T-helper 2 cell (primary cell): ENCODE measurements at regions not wholly inside any gene's neighbourhood (a gene's known extent, or its start where the extent isn't known, plus 50 kb on each side); places are given as distances from the start of the nearest gene placed in this dataset.

Source experiments
- DNase-seq, 5 experiments: peaks; one replicate each; pipeline versions ENCODE4 v3.0.0 to v3.0.0-alpha.2; 2012 to 2022

DNA sequence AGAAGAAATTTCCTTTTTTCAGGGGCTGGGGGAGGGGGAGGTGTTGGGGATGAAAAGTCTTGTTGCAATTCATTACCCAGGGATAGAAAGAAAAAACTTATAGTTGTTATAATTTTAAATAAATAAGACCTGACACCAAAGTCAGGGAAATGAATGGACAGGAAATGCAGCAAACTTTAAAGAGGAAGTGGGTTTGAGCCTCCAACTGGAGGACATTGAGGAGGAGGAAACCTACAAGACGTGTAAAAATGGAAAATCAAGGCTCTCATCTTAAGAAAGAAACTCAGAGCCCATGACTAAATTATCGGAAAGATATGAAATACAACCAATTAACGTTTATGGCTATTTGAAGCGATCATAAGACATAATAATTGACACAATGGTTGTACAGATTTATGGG lies 54.4 kb downstream of the NIBAN1 start:
- DNase-seq, result peak in 1 of 5 experiments; percentile 24

DNA sequence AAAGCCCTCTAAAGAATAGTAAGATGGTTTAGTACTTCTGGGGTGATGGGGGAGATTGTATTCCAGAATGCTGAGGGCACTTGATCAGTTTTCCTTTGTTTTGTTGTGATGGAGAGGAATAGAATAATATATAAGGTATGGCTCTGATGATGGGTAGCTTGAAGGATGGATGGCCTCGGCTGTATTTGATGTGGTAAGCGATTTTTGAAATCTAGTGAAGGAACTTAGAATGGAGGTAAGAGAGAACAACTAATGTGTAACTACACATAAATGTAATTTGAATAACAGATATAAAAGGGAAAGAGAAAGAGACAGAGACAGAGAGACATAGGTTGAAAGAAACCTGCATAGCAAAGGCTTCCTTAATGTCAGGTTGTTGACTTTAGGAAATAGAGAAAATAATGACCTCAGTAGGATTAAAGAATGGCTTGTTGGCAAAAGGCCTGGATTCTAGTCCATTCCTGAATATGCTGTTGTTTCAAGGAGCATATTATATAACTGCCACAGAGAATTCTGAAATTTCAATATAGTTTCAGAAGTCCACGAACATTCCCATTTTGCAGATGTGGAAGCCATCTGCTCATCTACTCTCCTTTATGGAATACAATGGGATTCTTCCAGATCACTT lies 58.7 kb downstream of the NIBAN1 start:
- DNase-seq, result no peak

- no peak for DNase-seq
Measured at GRCh38 chr1:184914149-184914548, 60.2 kb downstream of the NIBAN1 start.

GRCh38 chr1:184912392-184912791 lies 61.9 kb downstream of the NIBAN1 start:
- no peak for DNase-seq

DNA sequence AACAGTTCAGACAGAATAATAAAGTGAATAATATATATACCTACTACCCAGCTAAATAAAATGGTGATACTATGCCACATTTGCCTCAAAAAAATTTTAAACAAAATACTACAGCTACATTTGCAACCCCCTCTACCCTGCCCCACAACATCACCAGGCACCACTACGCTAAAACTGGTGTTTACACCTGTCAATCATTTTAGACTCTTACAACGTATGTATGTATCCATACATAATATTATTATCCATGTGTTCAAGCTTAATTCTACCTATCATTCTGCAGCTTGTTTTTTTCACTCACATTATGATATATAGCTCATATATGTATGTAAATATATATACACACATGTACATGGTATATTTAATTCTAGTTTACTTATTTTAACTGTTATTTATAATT lies 62.5 kb downstream of the NIBAN1 start:
- DNase-seq, result no peak

DNA sequence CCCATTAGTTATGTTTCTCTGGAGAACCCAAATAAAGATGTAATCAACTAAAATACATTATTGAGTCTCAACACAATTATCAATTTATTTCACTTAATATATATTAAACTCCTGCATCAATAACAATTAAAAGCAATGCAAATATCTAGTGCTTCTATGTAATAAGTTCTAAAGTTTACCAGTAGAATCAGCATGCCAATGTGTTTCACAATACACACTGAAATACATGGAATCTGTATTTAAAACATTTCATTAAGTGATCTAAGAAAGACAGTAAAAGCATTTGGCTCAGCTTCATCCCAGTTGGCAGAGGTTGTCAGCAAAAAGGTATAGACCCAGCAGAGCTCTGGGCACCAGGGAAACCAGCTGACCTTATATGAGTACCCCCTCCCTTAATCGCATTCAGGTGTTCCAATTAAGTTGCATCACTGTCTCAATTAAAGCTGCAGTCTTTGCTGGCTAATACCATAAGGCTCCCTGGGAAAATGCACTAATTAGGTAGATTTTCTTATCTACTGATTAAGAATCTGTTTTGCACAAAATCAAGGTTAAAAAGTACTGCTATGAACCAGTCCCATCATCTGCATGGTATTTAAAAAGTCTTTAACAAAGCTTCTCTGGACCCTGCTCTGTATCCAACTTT lies 63.1 kb downstream of the NIBAN1 start:
- DNase-seq, result no peak

DNA sequence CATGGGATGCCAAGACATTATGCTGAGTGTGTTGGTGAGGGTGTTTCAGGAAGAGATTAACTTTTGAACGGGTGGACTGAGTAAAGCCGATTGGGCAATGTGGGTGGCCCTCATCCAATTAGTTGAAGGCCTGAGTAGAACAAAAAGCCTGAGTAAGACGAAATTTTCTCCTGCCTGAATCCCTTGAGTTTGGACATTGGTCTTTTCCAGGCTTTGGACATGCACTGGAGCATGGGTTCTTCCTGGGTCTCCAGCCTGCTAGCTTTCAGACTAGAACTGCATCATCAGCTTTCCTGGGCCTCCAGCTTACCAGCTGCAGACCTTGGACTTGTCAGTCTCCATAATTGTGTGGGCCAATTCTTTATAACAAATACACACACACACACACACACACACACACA lies 63.6 kb downstream of the NIBAN1 start:
- DNase-seq, result no peak

GRCh38 chr1:184910005-184910404 lies 64.3 kb downstream of the NIBAN1 start:
- DNase-seq, result no peak

GRCh38 chr1:184909019-184909418 lies 65.3 kb downstream of the NIBAN1 start:
- no peak for DNase-seq

- DNase-seq, result no peak
Measured at GRCh38 chr1:184908506-184908905, 65.8 kb downstream of the NIBAN1 start.

GRCh38 chr1:184907500-184907899 lies 66.8 kb downstream of the NIBAN1 start:
- no peak for DNase-seq

GRCh38 chr1:184906761-184907160 lies 67.5 kb downstream of the NIBAN1 start:
- no peak for DNase-seq

GRCh38 chr1:184905601-184906322 lies 68.5 kb downstream of the NIBAN1 start:
- no peak for DNase-seq

DNA sequence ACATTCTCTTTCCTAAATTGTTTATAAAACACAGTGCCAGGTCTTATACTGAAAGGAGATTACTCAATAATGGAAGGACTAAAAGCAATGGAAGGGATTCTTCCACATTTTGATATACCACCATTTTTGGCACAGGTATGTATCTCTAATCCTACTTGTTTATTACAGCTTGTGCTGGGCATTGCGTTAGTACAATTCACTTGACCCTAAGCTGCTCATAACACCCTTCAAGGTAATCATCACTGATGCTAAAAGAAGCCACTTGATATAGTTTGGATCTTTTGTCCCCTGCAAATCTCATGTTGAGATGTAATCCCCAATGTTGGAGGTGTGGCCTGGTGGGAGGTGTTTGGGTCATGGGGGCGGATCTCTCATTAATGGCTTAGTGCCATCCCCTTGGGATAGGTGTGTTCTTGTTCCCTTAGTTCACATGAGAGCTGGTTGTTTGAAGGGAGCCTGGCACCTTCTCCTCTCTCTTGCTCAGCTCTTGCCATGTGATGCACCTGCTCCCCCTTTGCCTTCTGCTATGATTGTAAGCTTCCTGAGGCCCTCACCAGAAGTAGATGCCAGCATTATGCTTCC lies 71.1 kb downstream of the NIBAN1 start:
- no peak for DNase-seq

DNA sequence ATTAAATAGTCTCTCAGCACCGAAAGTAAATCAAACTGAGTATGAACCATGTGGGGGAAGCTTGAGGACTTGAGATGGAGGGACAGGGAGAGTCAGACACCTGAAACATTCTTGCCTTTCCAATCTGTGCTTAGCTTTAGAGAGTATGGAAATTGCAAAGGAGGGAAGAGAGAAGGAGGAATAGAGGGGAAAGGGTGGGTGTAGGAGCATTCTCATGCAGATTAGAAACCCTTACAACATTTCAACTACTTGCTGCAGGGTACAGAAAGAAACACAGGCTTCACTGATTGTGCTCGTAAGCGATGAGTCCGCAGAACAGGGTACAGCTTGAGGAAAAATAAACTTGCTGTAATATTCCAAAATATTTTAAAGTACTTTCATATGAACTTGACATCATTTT lies 73.8 kb downstream of the NIBAN1 start:
- no peak for DNase-seq

DNA sequence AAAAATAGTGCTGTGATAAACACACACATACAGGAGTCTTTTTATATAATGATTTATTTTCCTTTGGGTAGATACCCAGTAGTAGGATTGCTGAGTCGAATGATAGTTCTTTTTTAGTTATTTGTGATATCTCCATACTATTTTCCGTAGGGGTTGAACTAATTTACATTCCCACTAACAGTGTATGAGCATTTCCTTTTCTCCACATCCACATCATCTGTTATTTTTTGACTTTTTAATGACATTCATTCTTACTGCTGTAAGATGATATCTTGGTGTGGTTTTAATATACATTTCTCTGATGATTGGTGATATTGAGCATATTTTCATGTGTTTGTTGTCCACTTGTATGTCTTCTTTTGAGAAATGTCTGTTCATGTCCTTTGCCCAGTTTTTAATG lies 78.3 kb downstream of the NIBAN1 start:
- no peak for DNase-seq

- DNase-seq, result peak in 1 of 5 experiments; percentile 39
Measured at GRCh38 chr1:184895086-184895485, 79.2 kb downstream of the NIBAN1 start.

- DNase-seq, result no peak
Measured at GRCh38 chr1:184893695-184894094, 80.6 kb downstream of the NIBAN1 start.

GRCh38 chr1:184892116-184892515 lies 82.2 kb downstream of the NIBAN1 start:
- DNase-seq, result peak in 1 of 5 experiments; percentile 95

- peak in 1 of 5 experiments; percentile 30 for DNase-seq
Measured at GRCh38 chr1:184891440-184891839, 82.9 kb downstream of the NIBAN1 start.

GRCh38 chr1:184890539-184890973 lies 83.8 kb downstream of the NIBAN1 start:
- peak in 3 of 5 experiments; percentile 40 to 95 (median 82) for DNase-seq

GRCh38 chr1:184889902-184890301 lies 84.4 kb downstream of the NIBAN1 start:
- no peak for DNase-seq

- no peak for DNase-seq
Measured at GRCh38 chr1:184889166-184889565, 85.1 kb downstream of the NIBAN1 start.

DNA sequence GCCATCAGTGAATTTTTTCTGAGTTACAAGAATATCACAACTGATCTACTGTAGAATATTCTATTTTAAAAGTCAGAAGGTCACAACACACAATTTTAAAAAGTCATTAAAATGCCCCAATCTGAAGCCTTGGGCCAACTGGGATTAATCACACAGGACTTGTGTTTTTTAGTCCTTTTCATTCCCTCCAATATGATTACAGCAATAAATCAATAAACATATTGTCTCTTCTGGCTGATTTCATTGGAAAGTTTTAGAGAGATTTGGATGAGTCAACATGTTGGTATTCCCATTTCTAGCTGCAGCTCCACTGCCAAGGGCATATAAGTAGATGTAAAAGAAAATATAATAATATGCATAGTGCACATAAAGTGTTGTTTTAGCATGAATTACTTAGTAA lies 85.8 kb downstream of the NIBAN1 start:
- no peak for DNase-seq
